Epidermal melanocyte (primary cell): ENCODE measurements at regions not wholly inside any gene's neighbourhood (a gene's known extent, or its start where the extent isn't known, plus 50 kb on each side); places are given as distances from the start of the nearest gene placed in this dataset.
"Not testable (repeated sequence)": the region's sequence is repeated elsewhere in the genome, so short reads cannot be mapped to it uniquely, and the experiment has no call there.

Source experiments
- DNase-seq: peaks from one replicate; pipeline ENCODE4 v3.0.0; 2011; ENCODE audit warnings: low spot score; ENCODE audit not compliant: insufficient read length

DNA sequence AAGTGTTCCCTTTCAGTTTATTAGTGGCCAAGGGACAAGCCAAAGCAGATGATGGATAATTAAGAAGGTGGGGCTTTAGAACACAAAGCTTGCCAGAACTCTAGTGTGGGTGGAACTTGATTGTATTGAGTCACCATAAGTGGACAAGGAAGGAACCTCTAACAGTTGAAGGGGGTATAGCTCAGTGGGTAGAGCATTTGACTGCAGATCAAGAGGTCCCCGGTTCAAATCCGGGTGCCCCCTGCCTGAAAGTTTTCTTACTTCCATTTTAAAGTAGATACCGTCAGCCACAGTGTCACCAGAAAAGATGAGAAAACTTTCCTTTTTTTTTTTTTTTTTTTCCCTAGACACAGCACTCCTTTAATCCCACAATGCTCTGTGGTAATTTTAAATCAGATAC lies 152.3 kb downstream of the MTHFS start:
- not testable (repeated sequence) for DNase-seq

GRCh38 chr15:79756365-79756764 lies 140.4 kb downstream of the MTHFS start:
- DNase-seq, result no peak

DNA sequence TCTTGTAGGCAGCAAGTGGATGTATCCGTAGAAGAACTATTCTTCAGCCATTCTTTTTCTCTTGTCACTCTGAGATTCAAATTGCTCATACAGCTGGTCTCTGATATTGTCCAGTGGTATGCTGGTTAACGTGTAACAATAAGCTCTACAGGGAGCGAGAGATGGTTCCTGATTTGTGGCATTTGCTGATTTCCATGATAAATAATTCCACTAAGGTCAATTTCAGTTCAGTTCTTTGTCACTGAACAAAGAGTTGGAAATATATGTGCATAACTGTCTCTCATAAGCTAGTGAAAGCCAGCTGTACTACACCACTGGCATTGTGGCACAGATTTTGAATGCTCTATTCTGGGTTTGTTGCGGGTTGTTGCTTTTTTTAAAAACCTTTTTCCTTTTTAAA lies 131.7 kb downstream of the MTHFS start:
- DNase-seq, result no peak

DNA sequence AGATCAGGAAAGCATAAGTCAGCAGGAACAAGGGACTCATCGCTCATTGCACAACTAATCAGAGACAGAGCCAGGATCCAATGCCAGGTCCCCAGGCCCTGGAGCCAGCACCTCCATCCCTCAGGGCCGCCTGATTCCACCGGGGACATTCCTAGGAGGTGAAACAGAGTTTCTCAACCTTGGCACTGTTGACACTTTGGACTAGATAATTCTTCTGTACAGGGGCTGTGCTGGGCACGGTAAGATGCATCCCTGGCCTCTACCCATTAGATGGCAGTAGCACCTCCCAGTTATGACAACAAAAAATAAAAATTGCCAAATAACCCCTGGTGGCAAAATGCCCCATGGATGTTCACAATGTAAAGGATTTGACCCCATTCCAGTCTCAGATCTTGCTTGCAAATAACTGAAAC lies 127.7 kb downstream of the MTHFS start:
- no peak for DNase-seq

GRCh38 chr15:79769933-79770759 lies 126.7 kb downstream of the MTHFS start:
- no peak for DNase-seq

DNA sequence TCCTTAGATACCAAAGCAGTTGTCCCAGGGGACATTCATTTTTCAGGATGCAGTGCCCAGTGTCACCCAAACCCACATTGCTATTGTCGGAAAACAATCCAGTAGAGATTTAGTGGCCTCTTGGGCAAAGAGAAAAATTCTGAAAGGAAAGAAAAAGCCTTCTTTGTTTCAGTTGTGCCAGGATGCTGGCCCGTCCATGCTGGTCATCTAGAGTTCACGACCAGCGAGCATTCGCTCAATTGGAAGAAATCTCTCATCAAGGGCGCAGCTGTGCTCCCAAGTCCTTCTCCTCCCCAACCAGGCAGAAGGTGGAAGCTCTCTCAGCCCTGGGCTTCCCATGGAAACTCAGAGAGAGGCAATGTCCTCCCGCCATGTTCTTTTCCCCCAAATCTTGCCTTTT lies 123.7 kb downstream of the MTHFS start:
- DNase-seq, result no peak

GRCh38 chr15:79775821-79776220 lies 121.0 kb downstream of the MTHFS start:
- no peak for DNase-seq

DNA sequence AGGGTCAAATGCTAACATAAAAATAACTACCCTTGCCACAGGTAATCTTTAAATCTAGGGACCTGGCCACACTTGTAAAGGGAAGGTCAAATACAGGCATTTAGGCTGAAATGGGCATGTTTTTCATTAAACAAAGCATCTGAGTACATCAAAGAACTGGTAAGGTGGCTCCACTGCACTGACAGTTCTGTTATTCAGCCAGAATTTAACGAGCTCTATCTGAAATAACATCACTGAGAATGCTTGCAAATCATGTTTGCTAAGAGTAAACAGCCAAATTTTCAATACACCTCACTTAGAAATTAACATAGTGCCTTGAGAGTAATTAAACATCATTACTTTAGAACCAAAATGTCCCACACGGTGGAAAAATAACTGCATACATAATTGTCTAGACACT lies 118.9 kb downstream of the MTHFS start:
- no peak for DNase-seq

DNA sequence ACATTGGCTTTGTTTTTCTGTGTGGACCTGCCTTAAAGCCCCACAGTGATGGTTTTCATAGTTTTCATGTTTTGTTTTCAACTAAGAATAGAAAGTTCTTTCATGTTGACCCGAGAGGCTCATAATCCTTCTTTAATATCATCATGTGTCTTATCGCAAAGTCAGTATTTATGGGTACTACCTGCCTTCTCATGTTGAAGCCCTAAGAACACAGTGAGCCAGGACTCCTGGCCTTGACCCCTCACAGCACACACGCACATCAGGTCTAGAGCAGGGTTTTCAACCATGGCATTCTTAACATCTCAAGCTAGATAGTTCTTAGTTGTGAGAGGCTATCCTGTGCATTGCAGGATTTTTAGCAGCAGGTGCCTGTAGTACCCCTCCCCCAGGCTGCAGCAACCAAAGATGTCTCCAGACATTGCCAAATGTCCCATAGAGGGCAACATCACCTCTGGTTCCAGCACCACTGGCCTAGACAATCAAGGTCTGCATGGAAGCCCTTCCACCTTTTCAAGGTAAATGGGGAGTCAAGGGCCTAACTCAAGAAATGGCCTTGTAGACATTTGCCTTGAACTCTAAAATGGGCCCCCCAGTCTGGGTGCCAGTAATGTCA lies 118.3 kb downstream of the MTHFS start:
- no peak for DNase-seq

GRCh38 chr15:79779746-79780145 lies 117.1 kb downstream of the MTHFS start:
- DNase-seq, result no peak

GRCh38 chr15:79782307-79782706 lies 114.5 kb downstream of the MTHFS start:
- DNase-seq, result not testable (repeated sequence)
